GM18858 (cell line): ENCODE measurements at regions not wholly inside any gene's neighbourhood (a gene's known extent, or its start where the extent isn't known, plus 50 kb on each side); places are given as distances from the start of the nearest gene placed in this dataset.

Source experiments
- ATAC-seq: cut with Tn5 transposase; IDR thresholded peaks from one replicate; pipeline ENCODE4 v1.9.1; 2021; ENCODE audit not compliant: unreplicated experiment

GRCh38 chr9:38315085-38315595, 77.4 kb upstream of the ALDH1B1 start:
- no peak for ATAC-seq

- ATAC-seq, result no peak
Measured at GRCh38 chr9:38313421-38313820, 79.1 kb upstream of the ALDH1B1 start.

GRCh38 chr9:38312406-38312805, 80.1 kb upstream of the ALDH1B1 start:
- ATAC-seq, result no peak

GRCh38 chr9:38311382-38312270, 80.9 kb upstream of the ALDH1B1 start:
- ATAC-seq, result no peak

GRCh38 chr9:38309324-38310195, 82.9 kb upstream of the ALDH1B1 start:
- ATAC-seq, result no peak

GRCh38 chr9:38308136-38308535, 84.4 kb upstream of the ALDH1B1 start:
- ATAC-seq, result no peak

GRCh38 chr9:38306899-38307298, 85.6 kb upstream of the ALDH1B1 start:
- no peak for ATAC-seq

- no peak for ATAC-seq
Measured at GRCh38 chr9:38305582-38305981, 86.9 kb upstream of the ALDH1B1 start.

- ATAC-seq, result no peak
Measured at GRCh38 chr9:38301376-38302106, 91.0 kb upstream of the ALDH1B1 start.

GRCh38 chr9:38299856-38300255, 92.6 kb upstream of the ALDH1B1 start:
- no peak for ATAC-seq

- no peak for ATAC-seq
Measured at GRCh38 chr9:38298904-38299303, 93.6 kb upstream of the ALDH1B1 start.

- ATAC-seq, result no peak
Measured at GRCh38 chr9:38298503-38298902, 94.0 kb upstream of the ALDH1B1 start.

GRCh38 chr9:38296807-38297206, 95.7 kb upstream of the ALDH1B1 start:
- no peak for ATAC-seq

- no peak for ATAC-seq
Measured at GRCh38 chr9:38295764-38296163, 96.7 kb upstream of the ALDH1B1 start.

- no peak for ATAC-seq
Measured at GRCh38 chr9:38294220-38294960, 98.1 kb upstream of the ALDH1B1 start.

GRCh38 chr9:38293022-38293421, 99.5 kb upstream of the ALDH1B1 start:
- ATAC-seq, result no peak

- ATAC-seq, result no peak
Measured at GRCh38 chr9:38292480-38292879, 100.0 kb upstream of the ALDH1B1 start.

- no peak for ATAC-seq
Measured at GRCh38 chr9:38289866-38290245, 102.6 kb upstream of the ALDH1B1 start.

- no peak for ATAC-seq
Measured at GRCh38 chr9:38289236-38289865, 103.2 kb upstream of the ALDH1B1 start.

GRCh38 chr9:38288502-38288901, 104.0 kb upstream of the ALDH1B1 start:
- no peak for ATAC-seq
